GM12878 (cell line): ENCODE measurements at regions not wholly inside any gene's neighbourhood (a gene's known extent, or its start where the extent isn't known, plus 50 kb on each side); places are given as distances from the start of the nearest gene placed in this dataset.

Source experiments
- ATAC-seq: fragments of 200-7000 bp; cut with Tn5 transposase; 3 replicates; pipeline ENCODE4 v1.9.1; 2020; ENCODE audit warnings: mild to moderate bottlenecking, moderate library complexity
- BruUV-seq: library from RNA; stranded (reverse); fragments of 400-500 nt; replicated peaks from 2 replicates; lab custom pipeline; 2021; lab: Mats Ljungman, UMichigan
- CTCF ChIA-PET: fragments of 300-600 bp; sonication (Branson Sonifier 250); formaldehyde crosslinking; extraction: SDS; loops from one replicate; lab custom pipeline; 2021; ENCODE audit warnings: inconsistent platforms; lab: Yijun Ruan, JAX
- POLR2A ChIA-PET: fragments of 350-600 bp; formaldehyde crosslinking; extraction: SDS; loops from one replicate; lab custom pipeline; 2021; ENCODE audit warnings: inconsistent platforms; lab: Charles Lee
- RAD21 ChIA-PET: fragments of 300-600 bp; sonication (Branson Sonifier 250); formaldehyde crosslinking; loops from one replicate; lab custom pipeline; 2023; ENCODE audit warnings: antibody characterized with exemption; ENCODE audit not compliant: unreplicated experiment; lab: Charles Lee
- SMC1A ChIA-PET: fragments of 300-600 bp; sonication (Branson Sonifier 250); formaldehyde crosslinking; loops from one replicate; lab custom pipeline; 2023; ENCODE audit not compliant: unreplicated experiment, uncharacterized antibody; lab: Charles Lee
- DNase-seq: peaks from one replicate; pipeline ENCODE4 v3.0.0-alpha.2; 2011; ENCODE audit warnings: low read depth, low spot score
- FAIRE-seq: peaks from 3 replicates; lab custom pipeline; 2011; peaks lifted over from hg19 to GRCh38; lab: Jason Lieb, UNC
- H2AFZ ChIP-seq: 2 replicates; pipeline ENCODE4 v1.6.0; 2011; ENCODE audit warnings: low read depth, low read length, control low read depth; ENCODE audit not compliant: control insufficient read depth
- H3K27ac ChIP-seq: 2 replicates; pipeline ENCODE4 v1.5.1; 2011; ENCODE audit warnings: control low read depth; ENCODE audit not compliant: control insufficient read depth, insufficient read depth
- H3K27me3 ChIP-seq, 2 experiments: replicated peaks in 1 of 2; 2 replicates each; pipeline versions ENCODE4 v1.6.0 to v1.6.1; 2011; ENCODE audit warnings: low read length in 1 of 2; ENCODE audit not compliant: control insufficient read depth in 2 of 2, insufficient read depth in 2 of 2
- H3K36me3 ChIP-seq, 2 experiments: 2 replicates each; pipeline ENCODE4 v1.5.1; 2011; ENCODE audit warnings: low read length in 1 of 2; ENCODE audit not compliant: control insufficient read depth in 2 of 2, insufficient read depth in 2 of 2
- H3K4me1 ChIP-seq: 2 replicates; pipeline ENCODE4 v1.6.1; 2011; ENCODE audit warnings: mild to moderate bottlenecking, low read length, moderate library complexity, mixed read lengths; ENCODE audit not compliant: control insufficient read depth, insufficient read depth
- H3K4me2 ChIP-seq: 2 replicates; pipeline ENCODE4 v1.6.0; 2011; ENCODE audit warnings: control low read depth; ENCODE audit not compliant: control insufficient read depth, insufficient read depth
- H3K4me3 ChIP-seq: fragments of 200-600 bp; sonication (generic); 2 replicates; pipeline ENCODE4 v1.5.1; 2016
- H3K79me2 ChIP-seq: 2 replicates; pipeline ENCODE4 v1.6.0; 2011; ENCODE audit warnings: low read length; ENCODE audit not compliant: control insufficient read depth, insufficient read depth
- H3K9ac ChIP-seq: 2 replicates; pipeline ENCODE4 v1.8.0; 2011; ENCODE audit warnings: low read length, control low read depth, mixed read lengths; ENCODE audit not compliant: control insufficient read depth, insufficient read depth
- H3K9me3 ChIP-seq: replicated peaks from 3 replicates; pipeline ENCODE4 v1.5.1; 2011; ENCODE audit warnings: mild to moderate bottlenecking, low read length; ENCODE audit not compliant: control insufficient read depth, insufficient read depth
- H4K20me1 ChIP-seq: 2 replicates; pipeline ENCODE4 v1.6.0; 2011; ENCODE audit not compliant: control insufficient read depth, insufficient read depth
- BACH1 ChIP-seq: fragments of 450-650 bp; IDR thresholded peaks from 2 replicates; pipeline ENCODE4 v1.6.1; 2017; ENCODE audit warnings: mild to moderate bottlenecking, borderline replicate concordance
- BMI1 ChIP-seq: fragments of 450-650 bp; IDR thresholded peaks from 2 replicates; pipeline ENCODE4 v1.6.1; 2016; ENCODE audit warnings: mild to moderate bottlenecking, moderate library complexity, borderline replicate concordance
- E2F4 ChIP-seq: IDR thresholded peaks from 2 replicates; pipeline ENCODE4 v1.6.1; 2012; ENCODE audit warnings: low read depth, low read length, improper control_type of control experiment
- ESRRA ChIP-seq: IDR thresholded peaks from 2 replicates; pipeline ENCODE4 v1.6.1; 2012; ENCODE audit warnings: mild to moderate bottlenecking, low read length, improper control_type of control experiment
- MTA3 ChIP-seq: IDR thresholded peaks from 2 replicates; pipeline ENCODE4 v1.6.1; 2012; ENCODE audit warnings: low read length, inconsistent platforms, borderline replicate concordance
- POLR2AphosphoS2 ChIP-seq: IDR thresholded peaks from 2 replicates; pipeline ENCODE4 v1.6.1; 2011; ENCODE audit warnings: low read depth, mild to moderate bottlenecking, low read length, improper control_type of control experiment, moderate library complexity
- RB1 ChIP-seq: fragments of 450-650 bp; formaldehyde crosslinking; IDR thresholded peaks from 2 replicates; pipeline ENCODE4 v1.6.1; 2017; ENCODE audit warnings: mild to moderate bottlenecking, borderline replicate concordance
- RCOR1 ChIP-seq: conservative IDR thresholded peaks from 2 replicates; pipeline ENCODE4 v1.6.1; 2012; ENCODE audit warnings: low read depth, low read length, improper control_type of control experiment
- SMC3 ChIP-seq: IDR thresholded peaks from 2 replicates; pipeline ENCODE4 v1.6.1; 2011; ENCODE audit warnings: low read length, improper control_type of control experiment, borderline replicate concordance
- ZNF274 ChIP-seq: IDR thresholded peaks from one replicate; pipeline ENCODE4 v1.8.0; 2011; ENCODE audit not compliant: insufficient read length, insufficient read depth
- WGBS: methylation state at CpG from one replicate; pipeline ENCODE4 v1.1.6; 2016; ENCODE audit warnings: low lambda C conversion rate; ENCODE audit not compliant: insufficient replicate concordance, insufficient coverage; ENCODE audit errors: missing lambda C conversion rate; 5-methylcytosine and 5-hydroxymethylcytosine counted together
- in situ Hi-C: fragments of 300-500 bp; cut with MboI; formaldehyde crosslinking; loops from 9 replicates; pipeline ENCODE4 v1.14.3; 2018; ENCODE audit warnings: mixed read lengths
- intact Hi-C: fragments of 100-400 bp; cut with micrococcal nuclease; formaldehyde crosslinking; loops from one replicate; pipeline ENCODE4 v1.14.2; 2022; ENCODE audit not compliant: unreplicated experiment

GRCh38 chr3:166897811-166898210 is 482.3 kb downstream of the ZBBX start:
- H4K20me1 ChIP-seq: no peaks in the 10 kb centered on the region
- H3K4me1 ChIP-seq: no peaks in the 10 kb centered on the region
- H3K36me3 ChIP-seq: no peaks in the 10 kb centered on the region
- no TSS peak for BruUV-seq
- H3K4me3 ChIP-seq: no peak overlapping the region
- ChIA-PET SMC1A (no interaction called here), CTCF (no interaction called here), RAD21 (no interaction called here)
- H3K27ac ChIP-seq: no peak overlapping the region
- in situ Hi-C loops (no loop called here), intact Hi-C loops (no loop called here)
- no peak for ATAC-seq
- no peak for DNase-seq
- no peaks in the 10 kb centered on the region for H3K27me3 ChIP-seq
- no peak overlapping the region for H2AFZ ChIP-seq
- no peaks in the 10 kb centered on the region for H3K9me3 ChIP-seq
- 0% methylated on average over 1 of the region's 1 CpG for WGBS
- no peak for FAIRE-seq
- no peak overlapping the region for H3K4me2 ChIP-seq
- TF ChIP-seq E2F4 (no peak), BMI1 (no peak), SMC3 (no peak), ESRRA (no peak), MTA3 (no peak), ZNF274 (no peak), RCOR1 (no peak), POLR2AphosphoS2 (no peak), RB1 (no peak), BACH1 (no peak)
- TF ChIP-seq, all 136 proteins: peak for 0
- H3K9ac ChIP-seq: no peak overlapping the region
- H3K79me2 ChIP-seq: no peaks in the 10 kb centered on the region
- POLR2A ChIA-PET: no interaction called here
